ENCODE measurements at regions not wholly inside any gene's neighbourhood (a gene's known extent, or its start where the extent isn't known, plus 50 kb on each side); places are given as distances from the start of the nearest gene placed in this dataset.

DNA sequence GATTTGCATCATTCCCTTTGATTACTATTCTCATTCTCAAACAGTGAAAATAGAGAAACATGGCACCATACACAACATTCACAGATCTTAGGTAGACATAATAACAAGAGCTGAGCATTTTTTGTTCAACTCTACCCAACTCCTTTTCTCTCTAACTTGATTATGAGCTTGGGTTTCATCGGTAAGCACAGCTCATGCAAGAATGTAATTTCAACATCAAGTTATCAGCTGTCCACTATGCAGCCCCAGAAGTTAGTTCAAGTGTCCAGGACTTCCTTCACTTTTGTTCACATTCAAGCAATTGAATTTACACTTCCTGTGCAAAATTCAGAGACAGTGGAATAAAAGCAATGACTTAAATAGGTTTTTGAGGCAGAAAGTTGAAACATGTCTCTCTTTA lies 297.7 kb upstream of the SASH1 start:
- H3K9ac ChIP-seq (ENCODE audit: low read length) = no peak overlapping the region
- H3K4me3 ChIP-seq (ENCODE audit: low read depth, low read length, poor library complexity, severe bottlenecking) = no peak overlapping the region
- no peaks in the 10 kb centered on the region for H3K9me2 ChIP-seq (ENCODE audit: low read depth, low read length)
- H3K4me2 ChIP-seq (ENCODE audit: low read length) = no peak overlapping the region
- H4K20me1 ChIP-seq (ENCODE audit: insufficient read depth, low read length) = no peaks in the 10 kb centered on the region
- no peaks in the 10 kb centered on the region for H3K4me1 ChIP-seq (ENCODE audit: insufficient read depth, low read length, severe bottlenecking)
- H3K9me3 ChIP-seq (ENCODE audit: low read length) = no peaks in the 10 kb centered on the region
- no peaks in the 10 kb centered on the region for H3K36me3 ChIP-seq (ENCODE audit: insufficient read depth, low read length)
- H3K79me2 ChIP-seq (ENCODE audit: insufficient read depth, low read length) = no peaks in the 10 kb centered on the region
- H3K27me3 ChIP-seq (ENCODE audit: insufficient read depth, low read length) = no peaks in the 10 kb centered on the region
- H2AFZ ChIP-seq (ENCODE audit: low read length) = no peak overlapping the region
- H3F3A ChIP-seq (ENCODE audit: insufficient read depth, low read length) = no peaks in the 10 kb centered on the region
- H3K27ac ChIP-seq (ENCODE audit: low read depth, low read length, poor library complexity, severe bottlenecking) = no peak overlapping the region
- TF ChIP-seq, protein P1, sequence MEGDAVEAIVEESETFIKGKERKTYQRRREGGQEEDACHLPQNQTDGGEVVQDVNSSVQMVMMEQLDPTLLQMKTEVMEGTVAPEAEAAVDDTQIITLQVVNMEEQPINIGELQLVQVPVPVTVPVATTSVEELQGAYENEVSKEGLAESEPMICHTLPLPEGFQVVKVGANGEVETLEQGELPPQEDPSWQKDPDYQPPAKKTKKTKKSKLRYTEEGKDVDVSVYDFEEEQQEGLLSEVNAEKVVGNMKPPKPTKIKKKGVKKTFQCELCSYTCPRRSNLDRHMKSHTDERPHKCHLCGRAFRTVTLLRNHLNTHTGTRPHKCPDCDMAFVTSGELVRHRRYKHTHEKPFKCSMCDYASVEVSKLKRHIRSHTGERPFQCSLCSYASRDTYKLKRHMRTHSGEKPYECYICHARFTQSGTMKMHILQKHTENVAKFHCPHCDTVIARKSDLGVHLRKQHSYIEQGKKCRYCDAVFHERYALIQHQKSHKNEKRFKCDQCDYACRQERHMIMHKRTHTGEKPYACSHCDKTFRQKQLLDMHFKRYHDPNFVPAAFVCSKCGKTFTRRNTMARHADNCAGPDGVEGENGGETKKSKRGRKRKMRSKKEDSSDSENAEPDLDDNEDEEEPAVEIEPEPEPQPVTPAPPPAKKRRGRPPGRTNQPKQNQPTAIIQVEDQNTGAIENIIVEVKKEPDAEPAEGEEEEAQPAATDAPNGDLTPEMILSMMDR (IDR thresholded peaks at IDR 0.05; ENCODE audit: low read length) = no peak

DNA sequence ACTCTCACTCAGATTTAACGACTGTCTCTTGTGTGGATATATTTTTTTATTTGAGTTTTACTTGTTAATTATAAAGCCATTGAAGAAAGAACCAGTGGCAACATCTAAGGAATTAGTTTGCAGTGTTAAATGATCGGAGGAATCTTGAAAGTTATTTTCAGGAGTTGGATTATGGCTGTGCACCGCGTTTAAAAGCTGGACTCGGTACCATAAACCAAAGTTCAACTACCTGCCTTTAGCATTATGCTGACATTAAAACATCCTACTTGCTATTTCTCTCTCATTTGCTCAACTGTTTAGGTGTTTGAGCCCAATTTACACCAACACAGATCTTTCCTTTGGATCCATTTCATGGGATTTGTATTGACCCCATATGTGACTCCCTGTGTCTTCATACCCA lies 289.4 kb upstream of the SASH1 start:
- H4K20me1 ChIP-seq (ENCODE audit: insufficient read depth, low read length) = no peaks in the 10 kb centered on the region
- no peaks in the 10 kb centered on the region for H3K36me3 ChIP-seq (ENCODE audit: insufficient read depth, low read length)
- no peak overlapping the region for H2AFZ ChIP-seq (ENCODE audit: low read length)
- no peak overlapping the region for H3K27ac ChIP-seq (ENCODE audit: low read depth, low read length, poor library complexity, severe bottlenecking)
- no peak overlapping the region for H3K4me3 ChIP-seq (ENCODE audit: low read depth, low read length, poor library complexity, severe bottlenecking)
- H3K9me3 ChIP-seq (ENCODE audit: low read length) = no peaks in the 10 kb centered on the region
- H3K4me1 ChIP-seq (ENCODE audit: insufficient read depth, low read length, severe bottlenecking) = no peaks in the 10 kb centered on the region
- H3K9me2 ChIP-seq (ENCODE audit: low read depth, low read length) = no peaks in the 10 kb centered on the region
- H3F3A ChIP-seq (ENCODE audit: insufficient read depth, low read length) = no peaks in the 10 kb centered on the region
- no peaks in the 10 kb centered on the region for H3K79me2 ChIP-seq (ENCODE audit: insufficient read depth, low read length)
- H3K9ac ChIP-seq (ENCODE audit: low read length) = no peak overlapping the region
- H3K4me2 ChIP-seq (ENCODE audit: low read length) = no peak overlapping the region
- no peaks in the 10 kb centered on the region for H3K27me3 ChIP-seq (ENCODE audit: insufficient read depth, low read length)
- TF ChIP-seq EZH2 (IDR thresholded peaks at IDR 0.05; ENCODE audit: borderline replicate concordance, low read length) = no peak
- TF ChIP-seq, protein P1 (IDR thresholded peaks at IDR 0.05; ENCODE audit: low read length) = no peak

DNA sequence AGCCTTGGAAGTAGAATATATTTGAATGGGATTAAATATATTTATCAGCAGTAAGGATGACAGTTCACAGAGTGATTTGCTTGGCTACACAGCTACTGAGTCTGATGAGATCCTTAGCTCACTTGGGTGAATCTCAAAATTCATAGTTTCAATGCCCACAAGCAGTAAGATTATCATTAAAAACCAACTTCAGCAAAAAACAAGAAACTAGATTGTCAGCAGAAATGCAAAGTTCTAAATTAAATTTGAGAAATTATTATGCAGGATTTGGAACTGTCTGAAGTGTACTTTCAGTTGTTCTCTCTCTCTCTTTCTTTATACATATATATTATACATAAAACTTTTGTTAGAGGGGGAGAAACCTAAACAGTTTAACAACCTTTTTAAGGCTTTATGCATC lies 288.8 kb upstream of the SASH1 start:
- no peaks in the 10 kb centered on the region for H3K4me1 ChIP-seq (ENCODE audit: insufficient read depth, low read length, severe bottlenecking)
- no peak overlapping the region for H3K4me3 ChIP-seq (ENCODE audit: low read depth, low read length, poor library complexity, severe bottlenecking)
- no peak overlapping the region for H3K9ac ChIP-seq (ENCODE audit: low read length)
- H3K9me3 ChIP-seq (ENCODE audit: low read length) = no peaks in the 10 kb centered on the region
- H4K20me1 ChIP-seq (ENCODE audit: insufficient read depth, low read length) = no peaks in the 10 kb centered on the region
- no peak overlapping the region for H3K4me2 ChIP-seq (ENCODE audit: low read length)
- H3F3A ChIP-seq (ENCODE audit: insufficient read depth, low read length) = no peaks in the 10 kb centered on the region
- TF ChIP-seq, protein P1 (IDR thresholded peaks at IDR 0.05; ENCODE audit: low read length) = no peak
- no peak for TF ChIP-seq EZH2 (IDR thresholded peaks at IDR 0.05; ENCODE audit: borderline replicate concordance, low read length)
- H3K27ac ChIP-seq (ENCODE audit: low read depth, low read length, poor library complexity, severe bottlenecking) = no peak overlapping the region
- no peaks in the 10 kb centered on the region for H3K9me2 ChIP-seq (ENCODE audit: low read depth, low read length)
- no peaks in the 10 kb centered on the region for H3K36me3 ChIP-seq (ENCODE audit: insufficient read depth, low read length)
- no peaks in the 10 kb centered on the region for H3K79me2 ChIP-seq (ENCODE audit: insufficient read depth, low read length)
- no peak overlapping the region for H2AFZ ChIP-seq (ENCODE audit: low read length)
- H3K27me3 ChIP-seq (ENCODE audit: insufficient read depth, low read length) = no peaks in the 10 kb centered on the region

Data from OCI-LY1 (cell line).